22Rv1 (cell line): ENCODE measurements at regions not wholly inside any gene's neighbourhood (a gene's known extent, or its start where the extent isn't known, plus 50 kb on each side); places are given as distances from the start of the nearest gene placed in this dataset.

ENCODE experiments used
- CTCF ChIP-seq: fragments of 450-650 bp; IDR thresholded peaks from 2 replicates; pipeline ENCODE4 v1.5.1; 2017; ENCODE audit warnings: mild to moderate bottlenecking
- ZFX ChIP-seq: fragments of 450-650 bp; IDR thresholded peaks from 2 replicates; pipeline ENCODE4 v1.6.1; 2017; ENCODE audit warnings: antibody characterized with exemption, borderline replicate concordance

- TF ChIP-seq CTCF = no peak
- no peak for TF ChIP-seq ZFX
Measured at GRCh38 chr5:84634256-84634655, 249.6 kb upstream of the EDIL3 start.
